HCT116 (cell line): ENCODE measurements at regions not wholly inside any gene's neighbourhood (a gene's known extent, or its start where the extent isn't known, plus 50 kb on each side); places are given as distances from the start of the nearest gene placed in this dataset.

ENCODE experiments used
- ATF3 ChIP-seq: IDR thresholded peaks from 2 replicates; pipeline ENCODE4 v1.6.1; 2012
- CBX3 ChIP-seq: IDR thresholded peaks from 2 replicates; pipeline ENCODE4 v1.6.1; 2012; ENCODE audit warnings: low read depth
- CTCF ChIP-seq, 3 experiments: fragments of 200-600 bp in 1 of 3; sonication (generic) in 1 of 3; IDR thresholded peaks in 2 of 3; conservative IDR thresholded peaks in 1 of 3; 2 replicates each; pipeline ENCODE4 v1.5.1; 2012 to 2017; ENCODE audit warnings: low read depth in 2 of 3, low read length in 2 of 3, antibody characterized with exemption in 1 of 3, borderline replicate concordance in 1 of 3, control low read depth in 1 of 3, mild to moderate bottlenecking in 1 of 3, mixed read lengths in 1 of 3, mixed run types in 1 of 3, moderate library complexity in 1 of 3; ENCODE audit not compliant: insufficient read depth in 1 of 3
- ELF1 ChIP-seq: IDR thresholded peaks from 2 replicates; pipeline ENCODE4 v1.6.1; 2012; ENCODE audit warnings: low read depth, borderline replicate concordance
- EZH2 ChIP-seq: fragments of 200-600 bp; sonication (generic); IDR thresholded peaks from 2 replicates; pipeline ENCODE4 v1.6.1; 2017; ENCODE audit warnings: antibody characterized with exemption, mixed run types
- EZH2phosphoT487 ChIP-seq: fragments of 200-600 bp; IDR thresholded peaks from 2 replicates; pipeline ENCODE4 v1.6.1; 2018; ENCODE audit warnings: antibody characterized with exemption, borderline replicate concordance
- JUND ChIP-seq: IDR thresholded peaks from 2 replicates; pipeline ENCODE4 v1.6.1; 2012
- MAX ChIP-seq: IDR thresholded peaks from 2 replicates; pipeline ENCODE4 v1.6.1; 2012
- POLR2A ChIP-seq: IDR thresholded peaks from 2 replicates; pipeline ENCODE4 v1.7.0; 2011; ENCODE audit warnings: borderline replicate concordance; ENCODE audit not compliant: insufficient read depth, insufficient read length; ENCODE audit errors: extremely low read depth
- POLR2AphosphoS5 ChIP-seq: IDR thresholded peaks from 2 replicates; pipeline ENCODE4 v1.6.1; 2011; ENCODE audit warnings: mild to moderate bottlenecking, low read depth, low read length, moderate library complexity
- REST ChIP-seq: IDR thresholded peaks from 2 replicates; pipeline ENCODE4 v1.6.1; 2012; ENCODE audit warnings: low read depth
- SP1 ChIP-seq: IDR thresholded peaks from 2 replicates; pipeline ENCODE4 v1.6.1; 2012; ENCODE audit warnings: low read depth
- YY1 ChIP-seq: IDR thresholded peaks from 2 replicates; pipeline ENCODE4 v1.6.1; 2011; ENCODE audit warnings: low read length, low read depth, moderate library complexity, mild to moderate bottlenecking; ENCODE audit not compliant: insufficient replicate concordance; ENCODE audit errors: extremely low read depth
- ZNF274 ChIP-seq: fragments of 200-500 bp; sonication (Bioruptor generic); IDR thresholded peaks from 2 replicates; pipeline ENCODE4 v1.6.1; 2014; ENCODE audit warnings: mild to moderate bottlenecking, low read depth, low read length, inconsistent platforms

GRCh38 chr3:117080872-117081271, 371.3 kb downstream of the TUSC7 start:
- TF ChIP-seq CTCF (IDR thresholded peaks at IDR 0.05 in 2 of 3, conservative IDR thresholded peaks at IDR 0.05 in 1 of 3; ENCODE audit: borderline replicate concordance in 1 of 3, insufficient read depth in 1 of 3, low read depth in 2 of 3, low read length in 2 of 3) (no peak), POLR2AphosphoS5 (no peak), REST (no peak), JUND (no peak), POLR2A (no peak), EZH2 (no peak), MAX (no peak), YY1 (no peak), CBX3 (no peak), ZNF274 (no peak), ELF1 (no peak), ATF3 (no peak), SP1 (no peak), EZH2phosphoT487 (no peak)
